Hepatocyte (in vitro differentiated cells): ENCODE measurements at regions not wholly inside any gene's neighbourhood (a gene's known extent, or its start where the extent isn't known, plus 50 kb on each side); places are given as distances from the start of the nearest gene placed in this dataset.

ENCODE experiments used
- CTCF ChIP-seq: fragments of 200-600 bp; sonication (generic); IDR thresholded peaks from 2 replicates; pipeline ENCODE4 v1.5.1; 2016; ENCODE audit warnings: antibody characterized with exemption, mild to moderate bottlenecking; ENCODE audit not compliant: poor library complexity
- EZH2 ChIP-seq: fragments of 200-600 bp; sonication (generic); IDR thresholded peaks from 2 replicates; pipeline ENCODE4 v1.6.1; 2016; ENCODE audit warnings: antibody characterized with exemption, mild to moderate bottlenecking, borderline replicate concordance

- no peak for TF ChIP-seq CTCF
- TF ChIP-seq EZH2 = no peak
Observed at GRCh38 chr4:24266951-24267722, 317.2 kb downstream of the DHX15 start.
